HG02870 (cell line): ENCODE measurements at regions not wholly inside any gene's neighbourhood (a gene's known extent, or its start where the extent isn't known, plus 50 kb on each side); places are given as distances from the start of the nearest gene placed in this dataset.

Experiments used
- ATAC-seq: cut with Tn5 transposase; IDR thresholded peaks from one replicate; pipeline ENCODE4 v1.9.1; 2021; ENCODE audit warnings: mild to moderate bottlenecking, moderate library complexity; ENCODE audit not compliant: unreplicated experiment

DNA sequence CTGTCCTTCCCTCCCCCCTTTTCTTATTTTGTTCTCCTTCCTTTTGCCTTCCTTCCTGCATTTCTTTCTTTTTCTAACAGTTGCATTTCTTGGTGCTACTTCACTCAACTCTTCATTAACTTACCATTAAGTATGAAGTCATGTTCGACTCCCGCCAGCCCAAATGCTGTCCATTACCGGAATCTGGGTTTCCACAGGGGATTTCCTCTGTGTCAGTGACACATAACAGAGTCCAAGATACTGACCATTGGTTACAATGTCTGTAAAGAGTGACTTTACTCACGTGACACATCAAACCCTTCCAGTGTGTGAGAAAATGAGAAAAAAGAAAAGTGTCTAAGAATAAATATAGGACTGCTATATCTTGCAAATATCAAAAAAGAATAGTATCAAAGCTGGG is 500.0 kb upstream of the FRG1 start:
- no peak for ATAC-seq

DNA sequence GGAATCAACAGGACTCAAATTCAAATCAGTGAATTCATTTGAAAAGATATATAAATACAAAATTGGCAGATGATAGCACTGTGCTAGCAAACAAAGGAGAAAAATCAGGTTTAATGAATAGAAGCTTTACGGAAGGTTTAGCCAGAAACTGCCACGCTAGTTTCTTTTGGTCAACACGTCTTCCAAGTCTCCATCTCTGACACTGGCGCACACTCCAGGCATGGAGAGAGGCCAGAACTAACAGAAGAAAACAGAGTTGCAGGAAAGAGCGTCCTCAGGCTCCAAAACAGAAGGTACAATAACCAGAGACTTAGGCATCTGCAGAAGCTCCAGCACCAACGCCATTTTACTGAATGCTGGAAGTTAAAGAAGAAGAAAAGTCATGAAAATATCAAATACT is 497.3 kb upstream of the FRG1 start:
- ATAC-seq, result no peak

DNA sequence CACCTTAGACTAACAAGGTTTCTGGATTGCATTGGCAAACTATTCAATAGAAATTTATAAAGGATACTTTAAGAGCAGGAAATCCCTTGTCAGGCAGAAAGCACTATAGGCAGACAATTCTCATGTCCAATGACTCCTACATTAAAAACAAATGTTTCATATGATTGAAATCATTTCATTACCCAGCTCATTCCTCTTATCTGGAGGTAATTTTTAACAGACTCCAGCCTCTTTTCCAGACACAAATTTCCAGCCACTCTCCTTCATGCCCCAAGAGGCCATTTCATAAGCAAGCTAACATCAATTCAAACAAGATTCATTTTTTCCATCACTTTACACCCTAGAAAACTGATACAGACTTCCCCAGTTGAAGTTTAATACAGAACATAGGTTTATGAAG is 495.1 kb upstream of the FRG1 start:
- ATAC-seq, result no peak

DNA sequence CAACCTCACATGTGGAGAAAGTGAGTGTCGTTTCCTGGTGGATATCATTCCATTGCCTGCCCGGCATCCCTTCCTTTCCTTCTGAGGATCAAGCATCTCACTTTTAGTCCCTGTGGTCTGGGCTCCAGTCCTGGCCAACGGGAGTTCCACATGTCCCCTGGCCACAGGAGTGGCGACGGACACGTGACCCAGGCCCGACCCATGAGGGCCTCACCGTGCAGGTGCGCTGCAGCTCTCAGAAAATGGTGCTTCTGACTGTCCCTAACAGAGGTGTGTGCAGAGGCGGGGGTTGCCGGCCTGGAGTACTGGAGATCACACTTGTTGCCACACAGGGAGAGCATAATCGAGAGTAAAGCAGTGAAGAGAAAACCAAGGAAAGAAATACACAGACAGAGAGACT is 476.9 kb upstream of the FRG1 start:
- ATAC-seq, result no peak

DNA sequence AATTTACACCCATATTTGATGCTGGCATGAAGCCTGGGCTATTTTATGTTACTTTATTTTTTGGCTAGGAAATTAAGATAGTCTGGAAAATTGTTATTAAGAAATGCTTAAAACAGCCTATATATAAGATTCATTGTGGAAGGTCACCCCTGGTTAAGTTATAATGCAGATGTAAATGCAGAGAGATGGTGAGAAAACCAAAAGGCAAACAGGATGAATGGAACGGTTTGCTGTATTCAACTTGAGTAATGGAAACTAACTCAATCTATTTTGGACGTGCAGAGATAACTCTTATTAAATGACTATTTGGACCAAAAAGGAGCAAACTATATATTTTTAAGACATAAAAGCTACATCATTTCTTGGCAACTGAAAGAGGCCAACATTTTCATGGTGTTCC is 446.3 kb upstream of the FRG1 start:
- ATAC-seq, result no peak

DNA sequence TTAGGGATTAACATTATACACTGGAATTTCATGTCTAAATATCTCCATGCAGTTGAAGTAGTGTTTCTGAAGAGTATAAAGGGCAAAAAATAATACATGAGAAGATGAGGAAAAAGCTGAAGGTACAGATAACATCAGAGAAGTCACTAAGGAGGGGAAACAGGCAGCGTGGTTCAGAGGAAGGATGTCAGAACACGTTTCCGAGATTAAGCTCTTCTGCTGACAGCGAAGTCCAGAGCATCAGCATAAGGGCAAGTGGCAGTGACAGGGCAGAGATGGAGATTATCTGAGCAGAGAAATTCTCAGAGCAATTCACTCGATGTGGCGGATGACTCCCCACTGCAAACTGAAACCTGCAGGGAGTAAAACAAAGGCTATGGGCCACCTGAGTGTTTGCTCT is 443.2 kb upstream of the FRG1 start:
- no peak for ATAC-seq

DNA sequence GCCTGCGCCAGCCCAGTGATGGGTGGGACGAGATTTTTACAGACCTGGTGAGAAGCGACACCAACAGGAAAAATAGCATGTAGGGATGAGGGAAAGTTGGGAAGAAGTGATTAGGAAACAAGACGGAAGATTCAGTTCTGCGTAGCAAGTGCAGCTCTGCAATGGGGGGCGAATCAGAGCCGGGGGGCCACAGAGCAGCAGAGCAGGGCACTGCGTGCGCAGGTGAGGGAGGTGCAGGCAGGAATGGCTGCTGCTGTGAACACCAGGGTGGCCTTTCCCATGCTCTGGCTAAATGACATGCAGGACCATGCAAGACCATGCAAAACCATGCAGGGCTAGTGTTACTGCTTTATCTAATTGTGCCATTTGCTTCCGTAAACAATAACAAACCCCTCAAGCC is 442.7 kb upstream of the FRG1 start:
- ATAC-seq, result no peak

DNA sequence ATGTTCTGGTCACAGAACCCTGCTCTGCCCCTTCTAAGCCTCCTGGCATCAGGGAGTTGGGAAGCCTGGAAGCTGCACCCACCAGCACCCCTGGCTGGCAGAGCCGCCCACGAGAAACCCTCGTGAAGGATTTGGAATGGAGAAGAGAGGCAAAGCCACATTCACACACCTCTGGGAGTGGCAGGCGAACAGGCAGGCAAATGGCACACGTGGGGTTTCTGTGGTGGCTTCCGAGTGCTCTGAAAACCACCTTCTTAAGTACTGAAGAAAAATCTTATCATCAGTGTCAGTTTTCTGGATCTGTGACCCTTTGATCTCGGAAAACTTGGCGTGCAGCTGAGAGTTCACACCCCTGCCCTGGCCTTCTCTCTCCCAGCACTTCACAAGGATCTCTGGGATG is 442.2 kb upstream of the FRG1 start:
- no peak for ATAC-seq

DNA sequence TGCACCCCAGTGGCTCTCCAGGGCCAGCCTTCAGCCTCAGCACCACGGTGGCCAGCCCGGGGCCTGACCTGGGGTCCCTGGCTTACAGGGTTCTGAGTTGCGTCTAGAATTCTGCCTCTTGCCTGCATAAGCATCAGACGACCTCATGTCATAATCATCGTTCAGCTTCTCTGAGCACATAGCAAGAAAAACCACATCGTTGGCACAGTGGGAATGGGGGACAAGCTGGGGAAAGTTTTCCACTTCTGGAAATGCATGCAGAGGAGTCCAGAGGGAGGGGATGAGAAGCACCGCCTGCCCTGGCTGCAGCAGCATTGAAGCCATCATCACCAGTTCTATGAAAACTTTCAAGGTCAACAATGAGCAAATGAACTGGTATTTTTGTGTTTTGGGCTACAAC is 441.0 kb upstream of the FRG1 start:
- ATAC-seq, result no peak

DNA sequence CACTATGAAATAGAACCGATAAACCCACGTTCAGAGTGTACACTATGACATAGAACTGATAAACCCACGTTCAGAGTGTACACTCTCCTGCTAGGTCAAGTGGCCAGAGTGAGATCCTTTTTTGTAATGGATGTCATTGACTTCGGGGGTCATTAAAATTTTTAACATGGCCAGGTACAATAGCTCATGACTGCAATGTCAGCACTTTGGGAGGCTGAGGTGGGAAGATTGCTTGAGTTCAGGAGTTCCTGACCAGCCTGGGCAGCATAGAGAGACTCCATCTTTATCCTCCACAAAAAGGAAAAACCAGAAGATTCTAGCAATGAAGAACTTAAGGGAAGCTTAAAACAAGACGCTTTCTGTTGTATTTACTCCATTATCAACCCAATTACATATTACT is 439.7 kb upstream of the FRG1 start:
- no peak for ATAC-seq

DNA sequence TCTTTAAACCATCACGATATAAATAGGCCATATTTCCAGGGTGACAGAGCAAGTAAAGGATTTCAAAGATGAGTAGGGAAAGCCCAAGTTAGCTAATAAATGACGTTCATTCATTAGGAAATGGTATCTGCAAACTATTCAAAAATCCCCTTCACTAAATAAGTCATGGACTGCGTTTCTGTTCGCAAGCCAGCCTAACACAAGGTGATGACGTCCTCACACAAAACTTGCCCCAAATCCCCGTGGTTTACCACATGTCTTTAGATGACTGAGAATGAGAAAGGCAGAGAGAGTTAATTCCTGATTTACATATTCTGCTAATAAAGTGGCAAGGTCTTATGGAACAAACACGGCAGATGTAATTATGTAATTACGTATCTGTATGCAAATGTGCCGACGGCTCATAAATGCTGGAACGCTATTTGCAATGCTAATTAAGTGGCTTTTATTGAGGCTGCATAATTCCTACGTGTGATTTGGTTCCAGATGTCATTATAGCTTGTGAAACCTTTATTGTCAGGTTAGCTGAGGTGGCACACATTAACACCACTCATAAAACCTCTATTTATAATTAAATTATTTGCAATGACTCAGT is 437.7 kb upstream of the FRG1 start:
- ATAC-seq, result peak; percentile 67

DNA sequence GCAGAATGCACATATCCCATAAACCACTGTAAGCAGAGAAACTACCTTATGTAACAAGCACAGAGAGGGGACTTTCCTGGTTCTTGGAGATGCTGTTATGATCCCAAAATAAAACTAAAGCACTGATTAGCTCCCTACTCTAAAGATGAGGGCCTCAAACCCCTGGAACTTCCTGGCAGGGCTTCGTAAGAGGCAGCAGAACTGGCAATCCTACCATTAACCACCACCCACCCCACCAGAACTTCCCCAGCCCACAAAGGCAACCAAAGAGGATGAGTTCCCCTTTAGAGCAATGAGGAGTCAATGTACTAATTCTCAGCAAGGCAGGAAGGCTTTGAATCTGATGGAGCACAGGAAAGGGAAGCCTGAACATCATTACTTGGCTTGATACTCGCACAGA is 436.5 kb upstream of the FRG1 start:
- no peak for ATAC-seq

DNA sequence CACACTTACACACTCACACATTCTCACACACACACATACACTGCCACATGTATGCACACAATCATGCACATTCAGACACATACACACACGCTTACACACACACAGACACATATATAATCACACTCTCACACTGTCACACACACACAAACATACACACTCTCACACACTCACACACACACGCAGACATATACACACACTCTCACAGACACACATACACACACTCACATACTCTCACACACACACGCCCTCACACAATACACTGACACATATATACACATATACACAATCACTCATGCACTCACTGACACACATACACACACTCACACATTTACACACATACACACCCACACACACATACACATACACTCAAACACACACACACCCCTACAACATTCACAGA is 435.3 kb upstream of the FRG1 start:
- no peak for ATAC-seq

DNA sequence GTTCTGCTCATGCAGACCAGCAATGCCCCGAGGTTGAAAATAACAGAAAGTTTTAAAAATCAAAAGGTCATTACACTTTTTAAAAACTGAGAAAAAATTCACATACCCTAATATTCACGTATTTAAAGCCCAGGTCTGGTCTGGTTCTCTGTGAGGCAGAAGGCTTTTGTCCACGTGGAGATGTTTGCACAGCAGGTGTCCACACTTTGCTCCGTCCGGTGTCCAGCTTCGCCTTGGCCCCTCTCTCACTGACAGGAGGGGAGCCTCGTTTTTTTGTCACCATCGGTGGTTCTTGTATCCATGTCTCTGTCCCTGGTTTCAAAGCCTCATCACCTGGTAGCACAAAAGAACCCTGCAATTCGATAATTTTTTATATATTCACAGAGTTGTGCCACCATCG is 434.6 kb upstream of the FRG1 start:
- no peak for ATAC-seq

DNA sequence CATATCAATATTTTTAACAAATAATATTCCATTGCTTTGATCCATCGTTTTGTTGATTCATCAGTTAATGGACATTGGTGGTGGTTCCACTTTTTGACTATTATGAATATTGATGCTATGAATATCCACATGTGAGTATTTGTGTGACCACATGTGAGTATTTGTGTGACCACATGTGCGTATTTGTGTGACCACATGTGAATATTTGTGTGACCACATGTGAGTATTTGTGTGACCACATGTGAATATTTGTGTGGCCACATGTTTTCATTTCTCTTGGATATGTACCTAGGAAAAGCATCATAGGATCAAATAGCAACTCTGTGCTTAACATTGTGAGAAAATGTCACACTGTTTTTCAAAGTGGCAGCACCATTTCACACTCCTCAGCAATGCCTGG is 433.6 kb upstream of the FRG1 start:
- ATAC-seq, result no peak

DNA sequence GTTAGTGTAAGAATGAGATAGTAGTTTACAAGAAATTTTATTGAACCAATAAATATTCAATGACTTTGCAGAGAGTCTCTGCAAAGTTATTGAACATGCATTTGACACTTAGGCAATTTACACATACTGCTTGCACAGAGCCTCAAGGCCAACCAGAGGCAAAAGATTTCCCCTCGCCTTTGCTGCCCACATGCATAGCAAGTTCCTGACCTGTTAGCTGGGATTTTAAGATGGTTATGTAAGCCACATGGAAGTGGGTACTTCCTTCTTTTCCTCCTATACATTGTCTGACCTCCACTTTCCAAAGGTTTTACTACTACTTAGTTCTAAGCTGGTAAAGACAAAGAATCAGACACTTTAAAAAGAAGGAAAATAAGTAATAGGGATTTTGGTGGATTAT is 430.1 kb upstream of the FRG1 start:
- no peak for ATAC-seq

DNA sequence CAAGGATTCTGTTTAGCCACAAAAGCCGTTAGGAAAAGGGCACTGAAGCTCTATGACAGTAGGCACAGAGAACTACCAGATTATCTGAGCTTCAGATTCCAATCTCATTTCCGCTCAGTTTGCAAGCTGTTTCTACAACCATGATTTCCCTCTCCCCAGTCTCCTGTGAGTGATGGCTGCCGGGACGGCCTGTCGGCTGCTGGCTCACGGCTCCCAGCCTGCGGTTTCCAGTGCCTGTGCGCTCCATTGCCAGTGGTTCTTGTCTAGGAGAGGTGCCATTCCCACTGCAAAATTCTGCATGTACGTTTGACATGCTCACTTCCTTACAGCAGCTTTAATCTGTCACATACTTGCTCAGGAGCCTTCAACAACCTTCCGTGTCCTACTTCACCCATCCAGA is 429.1 kb upstream of the FRG1 start:
- no peak for ATAC-seq

DNA sequence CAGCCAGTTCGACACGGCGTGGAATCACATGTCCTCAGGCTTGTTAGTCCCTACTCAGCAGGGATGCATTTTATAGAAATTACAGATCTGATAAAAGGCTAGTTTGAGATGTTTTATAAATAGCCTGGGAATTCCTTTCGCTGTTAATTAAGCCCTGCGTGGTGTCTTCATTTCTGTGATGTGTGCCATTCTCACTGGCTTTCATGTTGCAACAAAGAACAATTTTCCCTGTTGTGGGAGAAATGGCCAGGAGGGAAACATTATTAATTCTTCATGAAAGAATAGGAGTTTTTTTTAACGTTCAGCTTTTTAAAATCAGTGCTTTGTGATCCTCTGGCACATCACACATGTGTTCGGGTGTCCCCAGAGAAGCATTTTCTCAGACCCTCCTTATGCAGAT is 427.3 kb upstream of the FRG1 start:
- no peak for ATAC-seq

DNA sequence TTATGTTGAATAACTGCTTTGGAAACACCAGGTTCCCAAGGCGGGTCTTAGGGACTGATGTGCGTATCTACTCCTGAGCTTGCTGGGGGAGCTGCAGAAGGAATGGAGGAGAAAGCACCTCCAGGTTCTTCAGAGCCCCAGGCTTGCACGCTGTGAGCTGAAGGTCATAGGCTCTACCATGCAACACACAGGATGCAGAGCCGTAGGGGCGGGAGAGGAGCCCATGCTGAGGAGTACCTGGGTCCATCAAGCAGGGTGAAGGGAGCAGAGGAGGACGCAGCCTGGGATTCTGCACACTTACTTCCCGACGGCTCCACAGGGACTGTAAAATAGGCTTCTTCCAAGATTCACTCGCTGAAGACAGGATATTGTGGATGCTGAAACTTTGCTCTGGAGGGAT is 426.5 kb upstream of the FRG1 start:
- ATAC-seq, result no peak

DNA sequence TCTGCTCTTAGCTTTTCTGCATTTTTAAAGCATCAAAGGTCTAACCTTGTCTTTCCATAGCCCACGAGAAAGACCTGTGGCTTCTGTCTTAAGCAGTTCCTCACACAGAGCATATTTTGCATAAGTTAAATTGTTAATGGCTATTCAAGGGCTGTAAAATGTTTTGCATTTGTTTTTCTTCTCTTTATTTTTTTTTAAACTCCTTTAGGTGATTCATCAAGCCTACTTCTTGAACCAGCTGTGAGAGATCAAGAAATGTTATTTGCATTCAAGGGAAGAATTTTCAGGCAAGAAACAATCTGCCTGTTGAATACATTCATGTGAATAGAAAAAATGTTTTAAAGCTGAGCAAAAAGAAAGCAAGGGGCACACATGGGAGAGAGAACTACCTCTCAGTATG is 423.8 kb upstream of the FRG1 start:
- no peak for ATAC-seq

DNA sequence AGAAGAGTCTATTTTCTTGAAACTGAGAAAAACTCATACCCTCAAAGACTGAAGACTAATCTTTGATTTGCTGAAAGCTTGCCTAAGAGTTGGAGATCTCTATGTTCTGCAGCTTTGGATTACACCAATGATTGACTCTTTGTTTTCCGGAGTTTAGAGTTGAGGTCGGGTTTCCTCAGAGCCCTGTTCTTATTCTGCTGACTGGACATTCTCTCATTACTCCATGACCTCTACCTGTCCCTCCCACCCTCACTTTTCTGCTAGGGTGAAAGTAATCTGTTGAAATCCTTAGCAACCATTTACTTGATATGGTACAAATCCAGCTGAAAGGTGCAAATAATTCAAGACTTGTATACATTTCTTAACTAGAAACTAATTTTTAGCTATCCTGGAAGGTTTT is 421.5 kb upstream of the FRG1 start:
- ATAC-seq, result no peak

DNA sequence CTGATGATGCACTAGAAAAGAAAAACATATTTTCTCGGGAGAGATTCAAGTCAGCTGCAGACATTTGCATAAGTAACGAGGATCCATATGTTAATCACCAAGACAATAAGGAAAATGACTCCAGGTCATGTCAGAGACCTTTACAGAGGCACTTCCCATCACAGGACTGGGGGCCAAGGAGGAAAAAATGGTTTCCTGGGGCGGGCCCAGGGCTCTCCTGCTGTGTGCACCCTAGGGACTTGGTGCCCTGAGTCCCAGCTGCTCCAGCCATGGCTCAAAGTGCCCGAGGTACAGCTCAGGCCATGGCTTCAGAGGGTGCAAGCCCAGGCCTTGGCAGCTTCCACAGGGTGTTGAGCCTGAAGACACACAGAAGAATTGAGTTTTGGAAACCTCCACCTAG is 415.4 kb upstream of the FRG1 start:
- no peak for ATAC-seq

DNA sequence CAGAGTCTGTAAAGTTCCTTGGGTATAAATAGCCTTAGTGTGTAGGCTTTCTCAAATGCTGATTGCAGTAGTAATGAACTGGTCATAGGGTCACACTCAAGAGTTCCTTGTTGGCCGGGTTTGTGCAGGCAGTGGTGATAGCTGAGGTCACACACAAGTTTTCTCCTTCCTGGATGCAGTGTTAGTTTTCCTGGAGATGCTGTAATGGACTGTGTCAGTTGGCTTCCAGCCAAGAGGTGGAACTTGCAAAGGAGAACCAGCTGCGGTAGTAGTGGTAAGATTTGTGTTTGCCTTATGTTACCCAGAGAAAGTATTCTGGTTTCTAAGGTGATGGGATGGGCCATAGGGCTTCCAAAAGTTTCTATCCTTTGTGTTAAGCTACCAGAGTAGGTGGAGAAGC is 409.8 kb upstream of the FRG1 start:
- no peak for ATAC-seq

DNA sequence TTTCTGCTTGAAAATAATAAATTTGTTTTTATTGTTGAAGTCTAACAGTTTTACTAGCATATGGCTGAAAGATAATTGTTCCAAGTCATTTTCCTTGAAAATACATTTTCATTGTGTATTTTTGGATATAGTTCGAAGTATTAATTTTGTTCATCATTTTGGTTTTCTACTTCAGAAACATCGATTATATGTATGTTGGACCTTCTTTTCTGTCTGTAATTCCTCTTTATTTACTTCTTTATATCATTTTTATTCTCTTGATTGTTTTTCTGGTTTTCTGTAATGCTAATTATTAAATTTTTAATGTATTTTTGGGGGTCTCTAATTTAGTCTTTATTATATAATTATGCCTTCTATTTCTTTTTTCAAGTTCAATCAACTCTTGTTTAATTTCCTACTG is 407.1 kb upstream of the FRG1 start:
- no peak for ATAC-seq
